ENCODE measurements at regions not wholly inside any gene's neighbourhood (a gene's known extent, or its start where the extent isn't known, plus 50 kb on each side); places are given as distances from the start of the nearest gene placed in this dataset.
"Not testable (repeated sequence)": the region's sequence is repeated elsewhere in the genome, so short reads cannot be mapped to it uniquely, and the experiment has no call there.

DNA sequence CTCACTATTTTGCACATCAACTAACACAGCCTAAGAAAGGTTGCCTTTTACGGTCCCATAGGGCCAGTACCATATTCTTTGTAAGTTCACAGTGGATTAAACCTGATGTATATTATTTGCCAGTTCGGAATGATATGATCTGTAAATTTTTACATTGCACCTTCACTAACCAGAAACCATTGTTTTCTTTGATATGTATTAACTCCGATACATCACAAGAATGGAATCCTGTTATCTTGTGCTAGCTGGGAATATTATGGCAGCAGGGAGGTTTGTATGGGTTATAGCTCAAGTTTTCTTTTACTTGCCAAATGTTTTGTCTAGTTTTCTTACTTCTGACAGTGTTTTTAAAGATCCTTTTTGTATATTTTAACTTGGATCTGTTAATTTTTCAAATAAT is 51.4 kb upstream of the S1PR1 start:
- Histone ChIP-seq H3K27me3 (ENCODE audit: insufficient read depth, low read length) (no peaks in the 10 kb centered on the region), H3K36me3 (ENCODE audit: insufficient read depth, low read length) (no peaks in the 10 kb centered on the region), H3K9me3 (ENCODE audit: low read length) (no peaks in the 10 kb centered on the region), H2AFZ (ENCODE audit: low read depth, low read length) (no peak overlapping the region), H3K4me1 (ENCODE audit: insufficient read depth, low read length) (no peaks in the 10 kb centered on the region), H3K4me3 (ENCODE audit: low read length) (no peak overlapping the region)

DNA sequence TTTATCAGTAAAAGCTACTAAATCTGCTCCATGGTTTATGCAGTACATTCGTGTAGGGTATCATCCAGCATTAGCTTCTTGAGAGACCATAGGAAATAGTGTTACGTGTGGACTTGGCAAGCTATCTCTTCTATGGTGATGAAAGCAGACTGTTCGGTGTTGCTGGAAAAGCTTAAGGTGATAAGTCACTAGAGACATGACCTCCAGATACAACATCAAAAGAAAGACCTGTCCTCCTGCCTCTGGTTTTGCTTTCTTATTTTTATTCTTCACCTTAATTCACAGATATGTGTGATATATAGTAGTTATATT is 53.5 kb upstream of the S1PR1 start:
- no peaks in the 10 kb centered on the region for H3K27me3 ChIP-seq (ENCODE audit: insufficient read depth, low read length)
- no peak overlapping the region for H2AFZ ChIP-seq (ENCODE audit: low read depth, low read length)
- H3K36me3 ChIP-seq (ENCODE audit: insufficient read depth, low read length), result no peaks in the 10 kb centered on the region
- H3K4me3 ChIP-seq (ENCODE audit: low read length), result no peak overlapping the region
- peaks cover 13% of the 10 kb centered on the region for H3K4me1 ChIP-seq (ENCODE audit: insufficient read depth, low read length)
- no peaks in the 10 kb centered on the region for H3K9me3 ChIP-seq (ENCODE audit: low read length)

DNA sequence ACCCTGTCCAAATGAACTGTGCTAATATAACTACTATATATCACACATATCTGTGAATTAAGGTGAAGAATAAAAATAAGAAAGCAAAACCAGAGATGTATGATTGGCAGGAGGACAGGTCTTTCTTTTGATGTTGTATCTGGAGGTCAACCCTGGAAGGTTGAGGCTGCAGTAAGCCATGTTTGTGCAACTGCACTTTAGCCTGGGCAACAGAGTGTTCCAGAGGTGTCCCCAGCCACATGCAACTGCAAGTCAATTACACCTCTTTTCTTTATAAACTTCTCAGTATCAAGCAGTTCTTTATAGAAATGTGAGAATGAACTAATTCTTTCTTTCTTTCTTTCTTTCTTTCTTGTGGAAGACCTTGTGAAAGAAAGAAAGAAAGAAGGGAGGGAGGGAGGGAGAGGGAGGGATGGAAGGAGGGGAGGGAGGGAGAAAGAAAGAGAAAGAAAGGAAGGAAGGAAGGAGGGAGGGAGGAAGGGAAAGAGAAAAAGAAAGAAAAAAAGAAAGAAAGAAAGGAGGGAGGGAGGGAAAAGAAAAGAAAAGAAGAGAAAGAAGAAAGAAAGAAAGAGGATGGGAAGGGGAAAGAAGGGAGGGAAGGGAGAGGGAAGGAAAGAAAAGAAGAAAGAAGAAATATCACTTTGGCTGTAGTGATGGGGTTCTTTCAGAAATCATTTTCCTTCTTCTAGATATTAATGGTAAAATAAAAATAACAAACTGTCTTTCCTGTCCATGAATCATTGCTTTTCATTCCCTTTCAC is 54.0 kb upstream of the S1PR1 start:
- Histone ChIP-seq H3K4me3 (ENCODE audit: low read length) (no peak overlapping the region), H2AFZ (ENCODE audit: low read depth, low read length) (no peak overlapping the region), H3K4me1 (ENCODE audit: insufficient read depth, low read length) (peaks cover 14% of the 10 kb centered on the region), H3K27me3 (ENCODE audit: insufficient read depth, low read length) (no peaks in the 10 kb centered on the region), H3K9me3 (ENCODE audit: low read length) (no peaks in the 10 kb centered on the region), H3K36me3 (ENCODE audit: insufficient read depth, low read length) (no peaks in the 10 kb centered on the region)

DNA sequence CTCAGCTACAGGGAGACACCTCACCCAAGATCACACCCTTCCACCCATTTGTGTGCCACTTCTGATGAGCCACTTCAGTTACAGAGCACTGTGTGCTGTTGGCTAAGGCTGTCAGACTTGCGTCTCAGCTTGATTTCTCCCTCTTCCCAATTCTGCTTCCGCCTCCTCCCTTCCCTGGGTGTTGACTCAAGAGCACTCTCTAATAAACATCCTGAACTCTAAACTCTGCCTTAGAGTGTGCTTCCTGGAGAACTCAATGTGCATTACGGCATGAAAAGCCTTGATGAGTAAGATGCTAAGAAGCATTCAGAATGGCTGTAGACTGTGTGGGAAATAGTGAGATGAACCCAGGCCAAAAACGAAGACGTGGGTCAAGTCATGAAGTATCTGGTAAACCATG is 54.9 kb upstream of the S1PR1 start:
- no peak overlapping the region for H2AFZ ChIP-seq (ENCODE audit: low read depth, low read length)
- no peaks in the 10 kb centered on the region for H3K27me3 ChIP-seq (ENCODE audit: insufficient read depth, low read length)
- no peaks in the 10 kb centered on the region for H3K36me3 ChIP-seq (ENCODE audit: insufficient read depth, low read length)
- no peak overlapping the region for H3K4me3 ChIP-seq (ENCODE audit: low read length)
- H3K4me1 ChIP-seq (ENCODE audit: insufficient read depth, low read length), result peaks cover 18% of the 10 kb centered on the region
- no peaks in the 10 kb centered on the region for H3K9me3 ChIP-seq (ENCODE audit: low read length)

DNA sequence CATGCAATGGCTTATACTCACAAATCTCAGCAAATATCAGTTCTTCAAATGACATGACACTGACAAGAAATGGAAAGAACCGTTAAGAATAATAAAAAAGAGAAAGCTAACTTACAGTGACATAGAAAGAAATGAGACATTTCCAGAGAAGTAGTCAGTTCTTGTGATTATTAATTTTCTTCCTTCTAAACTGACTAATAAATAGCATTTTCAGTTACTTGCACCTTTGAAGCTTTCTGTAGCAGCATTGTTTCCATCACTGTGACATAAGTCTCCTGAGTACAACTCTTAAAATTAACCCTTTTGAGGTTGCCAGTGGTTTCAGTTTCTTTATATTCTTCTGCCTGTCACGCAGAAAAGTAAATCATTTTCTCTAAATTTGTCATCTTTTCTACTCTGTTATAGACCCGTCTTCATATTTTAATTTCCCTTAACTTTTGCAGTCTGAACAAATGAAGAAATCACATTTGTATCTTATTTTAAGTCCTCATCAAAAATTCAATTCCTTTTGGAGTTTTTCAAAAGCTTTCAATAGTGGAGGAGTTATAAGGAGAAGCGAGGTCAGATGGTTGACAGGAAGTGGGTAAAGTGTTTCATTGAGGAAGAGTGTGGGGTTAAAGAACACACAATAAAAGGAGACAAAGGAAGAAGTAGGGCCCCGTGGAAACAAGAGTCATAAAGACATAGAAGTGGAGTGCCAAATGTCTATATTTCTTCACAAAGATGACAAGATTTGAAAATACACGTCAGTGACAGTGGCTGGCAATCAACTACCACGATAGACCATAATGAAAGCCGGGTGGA is 57.9 kb upstream of the S1PR1 start:
- Histone ChIP-seq H3K36me3 (ENCODE audit: insufficient read depth, low read length) (no peaks in the 10 kb centered on the region), H3K27me3 (ENCODE audit: insufficient read depth, low read length) (no peaks in the 10 kb centered on the region), H2AFZ (ENCODE audit: low read depth, low read length) (peak overlapping the region; percentile 34), H3K4me1 (ENCODE audit: insufficient read depth, low read length) (peaks cover 20% of the 10 kb centered on the region), H3K9me3 (ENCODE audit: low read length) (no peaks in the 10 kb centered on the region), H3K4me3 (ENCODE audit: low read length) (no peak overlapping the region)

DNA sequence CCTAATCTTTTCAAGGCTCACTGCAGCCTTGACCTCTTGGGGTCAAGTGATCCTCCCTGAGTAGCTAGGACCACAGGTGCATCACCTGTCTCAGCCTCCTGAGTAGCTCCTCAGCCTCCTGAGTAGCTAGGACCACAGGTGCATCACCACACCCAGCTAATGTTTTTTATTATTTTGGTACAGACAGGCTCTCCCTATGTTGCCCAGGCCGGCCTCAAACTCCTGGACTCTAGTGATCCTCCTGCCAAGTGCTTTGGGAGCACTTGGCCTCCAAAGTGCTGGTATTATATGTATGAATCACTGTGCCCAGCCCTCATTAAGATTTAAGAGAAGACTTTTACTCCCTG is 58.5 kb upstream of the S1PR1 start:
- Histone ChIP-seq H3K4me1 (ENCODE audit: insufficient read depth, low read length) (peaks cover 21% of the 10 kb centered on the region), H2AFZ (ENCODE audit: low read depth, low read length) (no peak overlapping the region), H3K4me3 (ENCODE audit: low read length) (no peak overlapping the region)

DNA sequence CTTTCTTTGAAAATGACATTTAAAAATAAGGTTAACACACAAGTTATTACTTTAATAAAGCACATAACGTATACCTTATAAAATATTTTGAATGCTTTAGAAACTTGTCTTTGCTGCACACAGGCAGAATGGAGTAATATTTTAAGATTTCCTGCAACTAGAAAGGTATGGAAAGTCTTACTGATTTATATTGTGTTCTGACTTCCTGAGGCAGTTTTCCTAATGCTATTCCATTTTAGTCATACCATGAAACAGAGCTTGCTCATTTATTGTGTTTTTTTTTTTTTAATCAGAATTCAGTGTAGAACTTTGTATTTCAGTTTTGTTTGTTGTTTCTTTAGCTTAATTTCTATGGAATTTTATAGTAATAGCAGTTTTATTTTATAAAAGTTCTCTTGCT is 60.9 kb upstream of the S1PR1 start:
- Histone ChIP-seq H3K9me3 (ENCODE audit: low read length) (no peaks in the 10 kb centered on the region), H3K4me1 (ENCODE audit: insufficient read depth, low read length) (peaks cover 21% of the 10 kb centered on the region), H3K4me3 (ENCODE audit: low read length) (no peak overlapping the region), H3K36me3 (ENCODE audit: insufficient read depth, low read length) (no peaks in the 10 kb centered on the region), H2AFZ (ENCODE audit: low read depth, low read length) (no peak overlapping the region), H3K27me3 (ENCODE audit: insufficient read depth, low read length) (no peaks in the 10 kb centered on the region)

More for the DNA sequence above, 58.5 kb upstream of the S1PR1 start:
- Histone ChIP-seq H3K36me3 (ENCODE audit: insufficient read depth, low read length) (no peaks in the 10 kb centered on the region), H3K9me3 (ENCODE audit: low read length) (no peaks in the 10 kb centered on the region), H3K27me3 (ENCODE audit: insufficient read depth, low read length) (no peaks in the 10 kb centered on the region)

DNA sequence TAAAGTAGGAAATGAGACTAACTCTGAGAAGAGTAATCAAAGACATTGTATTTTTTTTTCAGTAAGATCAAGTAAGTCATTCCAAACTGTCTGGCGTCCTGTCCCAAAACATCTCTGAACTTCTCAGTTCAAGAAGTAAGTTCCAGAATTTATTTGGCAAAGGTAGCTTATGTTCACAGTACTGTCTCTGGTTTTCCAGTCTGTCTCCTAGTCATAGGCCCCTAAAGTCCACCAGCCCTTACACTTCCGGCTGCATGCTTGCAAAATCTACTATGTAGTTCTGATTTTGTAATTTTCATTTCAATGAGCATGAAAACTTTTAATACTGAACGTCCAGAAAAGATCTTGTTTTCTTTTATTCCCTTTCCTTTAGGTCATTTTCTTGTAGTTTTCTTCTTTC is 61.4 kb upstream of the S1PR1 start:
- H3K4me1 ChIP-seq (ENCODE audit: insufficient read depth, low read length), result peaks cover 21% of the 10 kb centered on the region
- no peak overlapping the region for H3K4me3 ChIP-seq (ENCODE audit: low read length)
- H3K9me3 ChIP-seq (ENCODE audit: low read length), result no peaks in the 10 kb centered on the region
- no peaks in the 10 kb centered on the region for H3K36me3 ChIP-seq (ENCODE audit: insufficient read depth, low read length)
- no peak overlapping the region for H2AFZ ChIP-seq (ENCODE audit: low read depth, low read length)
- H3K27me3 ChIP-seq (ENCODE audit: insufficient read depth, low read length), result no peaks in the 10 kb centered on the region

DNA sequence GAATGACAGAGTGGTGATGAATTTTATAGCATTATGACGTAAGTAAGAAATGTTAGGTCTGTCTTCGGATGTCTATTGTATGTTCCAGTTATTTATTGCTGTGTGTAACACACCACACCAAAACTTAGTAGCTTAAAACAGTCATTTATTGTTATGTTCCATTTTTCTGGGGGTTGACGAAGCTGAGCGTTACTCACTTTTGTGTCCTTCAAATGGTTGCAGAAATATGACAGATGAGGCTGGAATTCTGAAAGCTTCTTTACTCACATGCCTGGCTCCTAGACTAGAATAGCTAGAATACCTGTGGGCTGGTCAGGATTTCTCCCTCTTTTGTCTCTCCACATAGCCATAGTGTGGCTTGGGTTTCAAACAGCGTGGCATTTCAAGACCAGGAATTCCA is 62.1 kb upstream of the S1PR1 start:
- H2AFZ ChIP-seq (ENCODE audit: low read depth, low read length), result no peak overlapping the region
- H3K36me3 ChIP-seq (ENCODE audit: insufficient read depth, low read length), result no peaks in the 10 kb centered on the region
- H3K9me3 ChIP-seq (ENCODE audit: low read length), result no peaks in the 10 kb centered on the region
- H3K4me3 ChIP-seq (ENCODE audit: low read length), result no peak overlapping the region
- peaks cover 21% of the 10 kb centered on the region for H3K4me1 ChIP-seq (ENCODE audit: insufficient read depth, low read length)
- no peaks in the 10 kb centered on the region for H3K27me3 ChIP-seq (ENCODE audit: insufficient read depth, low read length)

DNA sequence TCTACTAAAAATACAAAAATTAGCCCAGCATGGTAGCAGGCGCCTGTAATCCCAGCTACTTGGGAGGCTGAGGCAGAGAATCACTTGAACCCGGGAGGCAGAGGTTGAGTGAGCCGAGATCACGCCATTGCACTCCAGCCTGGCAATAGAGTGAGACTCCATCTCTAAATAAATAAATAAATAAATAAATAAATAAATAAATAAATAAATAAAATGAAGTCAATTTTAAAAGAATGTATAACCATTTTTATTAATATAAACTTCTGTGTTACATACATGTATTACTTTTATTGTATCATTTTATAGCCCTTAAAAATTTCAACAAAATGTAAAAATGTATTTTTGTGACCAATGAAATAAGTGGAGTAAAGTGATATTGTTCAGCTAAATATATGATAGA is 62.5 kb upstream of the S1PR1 start:
- not testable (repeated sequence) for H3K4me3 ChIP-seq (ENCODE audit: low read length); H2AFZ ChIP-seq (ENCODE audit: low read depth, low read length); H3K36me3 ChIP-seq (ENCODE audit: insufficient read depth, low read length); H3K27me3 ChIP-seq (ENCODE audit: insufficient read depth, low read length); H3K9me3 ChIP-seq (ENCODE audit: low read length)
- peaks cover 17% of the 10 kb centered on the region for H3K4me1 ChIP-seq (ENCODE audit: insufficient read depth, low read length)

DNA sequence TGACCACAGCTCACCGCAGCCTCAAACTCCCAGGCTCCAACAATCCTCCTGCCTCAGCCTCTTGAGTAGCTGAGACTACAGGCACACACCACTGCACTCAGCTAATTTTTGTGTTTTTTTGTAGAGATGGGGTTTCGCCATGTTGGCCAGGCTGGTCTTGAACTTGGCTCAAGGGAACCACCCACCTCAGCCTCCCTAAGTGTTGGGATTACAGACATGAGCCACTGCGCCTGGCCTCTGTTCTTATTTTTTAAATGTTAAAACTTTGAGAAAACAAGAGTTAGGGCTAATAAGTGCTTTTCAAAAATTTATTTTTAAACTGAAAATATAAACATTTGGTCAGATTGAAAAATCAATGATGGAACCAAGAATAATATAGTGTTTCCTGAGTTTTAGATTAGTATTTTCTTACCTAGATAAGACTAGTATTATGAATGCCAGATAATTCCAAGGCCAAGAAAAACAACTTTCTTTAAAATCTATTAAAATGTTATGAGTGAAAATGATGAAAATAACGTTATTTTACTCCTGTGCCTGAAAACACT is 66.2 kb upstream of the S1PR1 start:
- no peaks in the 10 kb centered on the region for H3K36me3 ChIP-seq (ENCODE audit: insufficient read depth, low read length)
- no peak overlapping the region for H2AFZ ChIP-seq (ENCODE audit: low read depth, low read length)
- peaks cover 11% of the 10 kb centered on the region for H3K4me1 ChIP-seq (ENCODE audit: insufficient read depth, low read length)
- H3K4me3 ChIP-seq (ENCODE audit: low read length), result no peak overlapping the region
- H3K9me3 ChIP-seq (ENCODE audit: low read length), result no peaks in the 10 kb centered on the region
- H3K27me3 ChIP-seq (ENCODE audit: insufficient read depth, low read length), result no peaks in the 10 kb centered on the region

DNA sequence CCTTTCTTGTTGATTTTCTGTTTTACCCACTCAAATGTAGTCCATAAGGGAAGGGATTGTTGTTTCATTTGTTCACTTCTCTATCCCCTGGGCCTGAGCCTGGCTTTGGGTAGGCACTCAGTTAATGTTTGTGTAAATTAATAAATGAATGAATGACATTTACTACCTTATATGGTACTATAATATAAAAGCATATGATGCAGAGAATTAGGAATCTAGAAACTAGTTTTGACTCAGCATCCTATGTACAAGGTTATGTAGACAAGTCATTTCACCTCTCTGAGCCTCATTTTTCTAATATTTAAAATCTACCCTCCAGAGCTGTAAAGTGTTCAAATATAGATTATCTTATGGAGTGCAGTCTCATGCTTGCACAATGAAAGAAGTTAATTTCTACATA is 68.9 kb upstream of the S1PR1 start:
- Histone ChIP-seq H3K36me3 (ENCODE audit: insufficient read depth, low read length) (no peaks in the 10 kb centered on the region), H3K4me1 (ENCODE audit: insufficient read depth, low read length) (peaks cover 18% of the 10 kb centered on the region)

DNA sequence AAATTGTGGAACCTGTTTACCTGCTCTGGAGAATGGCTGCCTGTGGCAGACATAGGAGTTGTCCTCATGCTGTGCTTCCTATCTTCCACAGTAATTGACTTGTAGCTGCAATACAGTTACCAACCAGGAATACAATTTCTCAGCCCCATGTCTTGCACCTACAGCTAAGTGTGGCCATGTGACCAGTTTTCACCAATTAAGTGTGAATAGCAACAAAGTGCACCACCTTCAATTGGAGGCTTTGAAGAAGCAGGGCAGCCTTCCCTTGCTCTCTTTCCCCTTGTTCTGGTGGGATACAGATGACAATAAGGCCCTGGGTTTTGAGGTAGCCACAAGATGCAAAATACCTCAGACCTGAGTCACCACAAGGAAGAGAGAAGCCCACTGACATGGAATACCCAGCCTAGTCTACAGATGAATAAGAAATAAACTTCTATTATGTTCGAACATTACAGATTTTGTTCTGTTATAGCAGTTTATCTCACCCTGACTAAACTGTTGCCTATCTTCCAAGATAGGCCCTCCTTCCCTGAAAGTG is 70.2 kb upstream of the S1PR1 start:
- no peaks in the 10 kb centered on the region for H3K9me3 ChIP-seq (ENCODE audit: low read length)
- H3K4me3 ChIP-seq (ENCODE audit: low read length), result no peak overlapping the region

More for the DNA sequence above, 68.9 kb upstream of the S1PR1 start:
- no peak overlapping the region for H3K4me3 ChIP-seq (ENCODE audit: low read length)
- no peaks in the 10 kb centered on the region for H3K9me3 ChIP-seq (ENCODE audit: low read length)
- no peaks in the 10 kb centered on the region for H3K27me3 ChIP-seq (ENCODE audit: insufficient read depth, low read length)
- no peak overlapping the region for H2AFZ ChIP-seq (ENCODE audit: low read depth, low read length)

More for the DNA sequence above, 70.2 kb upstream of the S1PR1 start:
- no peaks in the 10 kb centered on the region for H3K36me3 ChIP-seq (ENCODE audit: insufficient read depth, low read length)
- no peaks in the 10 kb centered on the region for H3K27me3 ChIP-seq (ENCODE audit: insufficient read depth, low read length)
- H2AFZ ChIP-seq (ENCODE audit: low read depth, low read length), result no peak overlapping the region
- peaks cover 18% of the 10 kb centered on the region for H3K4me1 ChIP-seq (ENCODE audit: insufficient read depth, low read length)

Measured in neuron (in vitro differentiated cells).